GM18867 (cell line): ENCODE measurements at regions not wholly inside any gene's neighbourhood (a gene's known extent, or its start where the extent isn't known, plus 50 kb on each side); places are given as distances from the start of the nearest gene placed in this dataset.

Experiments
- ATAC-seq: cut with Tn5 transposase; IDR thresholded peaks from one replicate; pipeline ENCODE4 v1.9.1; 2021; ENCODE audit warnings: mild to moderate bottlenecking, moderate library complexity; ENCODE audit not compliant: unreplicated experiment

DNA sequence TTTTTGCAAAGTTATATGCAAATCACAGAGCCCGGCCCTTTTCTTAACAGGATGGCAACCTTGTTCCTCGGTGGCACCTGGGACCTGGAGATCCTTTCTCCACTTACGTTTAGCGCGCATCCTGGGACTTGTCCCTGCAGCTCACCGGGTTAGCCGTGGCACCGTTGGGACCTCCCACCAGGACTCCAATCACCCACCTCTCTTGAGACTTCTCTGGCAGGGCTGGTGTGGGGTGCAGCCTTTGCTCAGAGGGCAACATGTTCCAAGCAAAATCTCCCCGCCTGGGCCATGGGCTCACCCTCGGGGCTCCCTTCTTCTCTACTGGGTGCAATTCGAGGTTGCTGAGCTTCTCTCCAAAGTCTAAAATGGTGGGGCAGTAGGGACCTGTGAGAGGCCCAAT lies 211.9 kb upstream of the UMPS start:
- ATAC-seq = no peak

DNA sequence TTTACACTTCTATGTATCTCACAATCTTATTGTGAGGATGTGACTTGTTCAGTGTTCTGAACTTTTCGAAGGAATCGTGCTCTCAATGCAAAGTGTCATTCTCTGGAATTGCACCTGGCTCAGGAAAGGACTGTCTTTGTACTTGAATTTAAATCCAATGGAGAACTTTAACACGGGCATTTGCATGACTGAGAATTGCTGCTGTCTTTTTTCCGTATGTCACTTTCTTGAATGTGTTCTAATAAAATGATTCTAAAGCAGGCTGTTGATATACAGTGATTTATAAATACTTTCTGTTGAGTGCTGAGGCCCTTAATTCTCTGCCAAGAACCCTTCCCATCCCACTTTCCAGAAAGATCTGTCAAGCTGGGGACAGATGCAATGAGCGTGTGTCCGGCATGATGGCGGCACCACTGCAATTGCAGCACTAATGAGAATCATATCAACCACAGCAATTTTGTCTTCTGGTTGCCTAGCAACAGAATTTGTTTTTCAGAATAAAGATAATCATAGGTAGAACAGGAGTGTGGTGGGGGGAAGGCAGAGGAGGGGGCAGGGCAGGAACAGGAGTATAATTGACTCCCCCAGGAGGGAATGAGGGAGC lies 210.6 kb upstream of the UMPS start:
- ATAC-seq = no peak

DNA sequence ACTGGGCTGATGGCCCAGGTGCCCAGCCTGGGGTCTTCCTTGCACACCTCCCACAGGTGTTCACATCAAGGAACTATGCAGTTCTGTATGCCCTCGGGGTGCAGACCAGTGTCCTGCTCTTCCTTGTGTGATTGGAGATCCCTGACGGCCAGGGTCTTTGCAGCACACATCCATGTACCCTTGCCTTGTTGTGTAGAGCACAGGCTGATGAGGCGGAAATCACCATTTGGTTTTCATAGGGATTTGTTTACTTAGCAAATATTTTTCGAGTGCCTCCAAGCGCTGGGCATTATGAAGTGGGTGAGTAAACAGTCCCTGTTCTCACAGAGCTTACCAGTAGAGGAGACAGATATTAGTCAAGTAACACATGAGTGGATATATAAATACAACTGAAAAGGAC lies 209.3 kb upstream of the UMPS start:
- ATAC-seq = no peak

DNA sequence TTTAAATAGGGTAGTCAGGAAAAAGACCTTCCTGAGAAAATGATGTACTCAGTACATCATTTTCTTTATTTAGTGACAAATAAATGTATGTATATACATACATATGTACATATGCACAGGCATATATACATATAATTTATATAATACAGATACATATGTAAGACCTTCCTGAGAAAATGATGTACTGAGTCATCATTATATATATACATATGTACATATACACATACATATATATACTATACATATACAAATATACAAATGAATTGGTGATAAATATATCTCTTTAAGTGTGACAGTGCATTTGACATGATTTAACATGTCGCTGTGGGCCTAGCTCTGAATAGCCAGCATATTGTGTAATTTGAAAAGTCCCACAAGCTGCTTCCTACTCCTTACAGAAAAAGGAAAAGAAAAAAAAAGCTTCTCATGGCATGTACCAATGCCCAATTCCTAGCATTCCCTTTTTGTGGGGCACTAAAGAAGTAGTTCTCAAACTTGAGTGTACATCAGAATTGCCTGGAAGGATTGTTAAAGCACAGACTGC lies 208.1 kb upstream of the UMPS start:
- no peak for ATAC-seq

DNA sequence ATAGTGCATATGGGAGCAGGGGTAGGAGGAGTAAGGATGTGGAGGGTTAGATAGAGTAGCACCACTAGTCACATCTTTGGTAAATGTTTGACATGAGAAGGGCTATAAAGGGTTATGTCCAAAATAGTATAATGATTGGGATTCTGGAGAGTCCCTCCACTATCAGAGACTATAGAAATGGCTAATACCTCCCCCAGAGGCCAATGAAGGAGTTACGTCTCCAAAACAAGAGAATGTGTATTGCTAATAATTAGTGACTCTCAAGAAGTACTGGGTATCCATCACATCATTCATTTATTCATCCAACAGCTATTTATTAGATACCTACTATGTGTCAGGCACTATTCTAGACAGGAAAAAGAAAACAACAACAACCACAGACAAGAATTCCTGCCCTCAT lies 203.7 kb upstream of the UMPS start:
- no peak for ATAC-seq

DNA sequence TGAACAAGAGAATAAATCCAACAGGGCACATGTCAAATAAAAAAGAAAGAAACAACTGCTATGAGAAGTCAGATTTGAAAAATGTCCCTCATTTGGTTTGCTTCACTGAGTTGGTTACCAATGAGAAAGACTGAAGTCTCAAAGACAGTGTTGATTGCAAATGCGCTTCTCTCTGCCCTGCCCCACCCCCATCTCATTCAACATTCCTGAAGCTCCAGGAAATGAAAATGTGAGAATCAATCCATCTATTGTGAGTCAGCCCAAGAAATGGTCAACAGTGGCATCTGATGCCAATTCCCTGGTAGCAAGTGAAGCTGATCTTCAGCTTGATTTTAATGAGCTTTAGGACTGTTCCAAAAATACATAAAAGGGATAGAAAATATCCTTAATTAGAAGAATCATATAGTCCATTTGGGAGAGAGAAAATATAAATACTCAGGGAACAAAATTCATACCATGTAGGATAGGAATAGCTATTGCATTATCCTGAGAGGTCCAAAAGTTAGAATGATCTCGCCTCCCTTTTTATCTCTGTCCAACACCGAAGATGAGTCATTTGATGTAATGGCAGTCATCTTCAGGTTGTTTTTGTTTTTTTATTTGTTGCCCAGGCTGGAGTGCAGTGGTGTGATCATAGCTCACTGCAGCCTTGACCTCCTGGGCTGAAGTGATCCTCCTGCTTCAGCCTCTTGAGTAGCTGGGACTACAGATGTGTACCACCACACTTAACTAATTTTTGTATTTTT lies 200.3 kb upstream of the UMPS start:
- no peak for ATAC-seq

DNA sequence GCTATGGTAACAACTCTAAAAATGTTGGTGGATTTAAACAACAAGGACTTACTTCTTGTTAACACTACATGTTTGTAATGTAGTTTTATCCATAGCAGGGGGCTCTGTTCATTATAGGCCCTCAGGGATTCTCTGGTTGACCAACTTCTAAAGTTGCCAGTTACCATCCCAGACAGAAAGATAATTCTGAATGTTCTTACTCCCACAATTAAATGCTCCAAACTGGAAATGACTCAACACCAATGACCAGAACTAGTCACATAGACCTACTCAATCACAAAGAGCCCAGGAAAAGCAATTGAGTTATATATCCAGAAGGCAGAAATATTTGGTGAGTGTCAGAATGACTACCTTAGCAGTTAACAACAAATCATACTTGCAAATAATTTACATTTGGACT lies 199.3 kb upstream of the UMPS start:
- ATAC-seq = no peak

DNA sequence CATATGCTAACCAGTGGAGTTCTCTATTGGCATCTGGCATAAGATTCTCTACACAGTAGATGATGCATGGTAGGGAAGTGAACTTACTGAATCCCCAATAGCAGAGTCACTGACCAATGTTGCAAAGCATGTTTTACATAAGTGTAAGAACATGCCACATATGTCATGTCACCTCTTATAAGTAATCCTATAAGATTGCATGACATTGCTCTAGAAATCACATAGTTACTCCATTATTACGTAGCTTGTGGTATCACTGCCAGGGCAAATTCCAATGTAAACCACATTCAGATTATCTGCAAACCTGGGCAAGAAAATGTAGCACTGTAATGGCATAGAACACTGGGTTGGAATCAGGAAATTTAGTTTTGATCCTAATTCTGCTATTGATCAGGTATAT lies 198.2 kb upstream of the UMPS start:
- no peak for ATAC-seq

DNA sequence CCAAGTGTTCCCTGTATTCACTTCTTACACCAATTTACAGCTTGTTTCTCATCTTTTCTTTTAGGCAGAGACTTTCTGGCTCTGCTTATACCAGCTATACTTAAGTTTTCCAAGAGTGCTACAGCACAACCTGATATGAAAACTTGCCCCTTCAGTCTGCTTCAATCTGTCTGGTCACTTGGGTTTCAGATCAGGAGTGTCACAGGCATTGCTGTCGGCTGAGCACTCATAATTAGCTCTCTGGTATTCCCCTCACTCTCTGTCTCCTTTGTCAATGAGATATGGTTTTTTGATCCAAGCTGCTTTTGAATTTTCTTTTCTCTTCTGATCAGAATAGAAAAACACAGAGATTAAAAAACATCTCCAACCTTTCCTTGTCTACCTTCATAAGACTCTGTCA lies 194.9 kb upstream of the UMPS start:
- ATAC-seq = no peak

DNA sequence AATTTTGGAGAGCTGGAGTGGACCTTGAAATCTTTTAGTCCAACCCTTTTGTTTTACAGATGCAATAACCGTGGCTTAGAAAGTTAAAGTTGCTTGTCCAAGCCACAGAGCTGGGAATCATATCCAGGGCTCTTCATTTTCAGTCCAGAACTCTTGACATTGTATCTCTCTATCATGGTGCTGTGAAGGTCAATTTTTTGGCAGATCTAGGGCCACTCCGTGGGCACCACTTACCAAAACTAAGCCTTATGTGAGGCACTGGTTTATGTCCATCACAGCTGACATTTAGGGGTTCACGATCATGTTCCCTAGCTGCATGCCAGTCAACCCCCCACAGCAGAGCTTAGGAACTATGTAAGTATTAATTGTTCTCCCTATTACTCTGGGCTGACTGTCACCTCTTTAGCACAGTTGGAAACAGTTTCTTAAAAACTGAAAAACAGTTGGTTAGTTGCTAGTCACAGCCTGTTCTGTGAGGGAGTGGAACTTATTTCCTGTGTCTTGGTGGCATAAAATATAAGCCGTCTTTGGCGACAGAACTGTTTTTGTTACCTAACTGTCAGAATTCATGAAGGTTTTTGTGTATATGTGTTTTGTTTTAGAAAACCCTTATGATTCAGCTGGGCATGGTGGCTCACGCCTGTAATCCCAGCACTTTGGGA lies 189.6 kb upstream of the UMPS start:
- ATAC-seq = no peak

DNA sequence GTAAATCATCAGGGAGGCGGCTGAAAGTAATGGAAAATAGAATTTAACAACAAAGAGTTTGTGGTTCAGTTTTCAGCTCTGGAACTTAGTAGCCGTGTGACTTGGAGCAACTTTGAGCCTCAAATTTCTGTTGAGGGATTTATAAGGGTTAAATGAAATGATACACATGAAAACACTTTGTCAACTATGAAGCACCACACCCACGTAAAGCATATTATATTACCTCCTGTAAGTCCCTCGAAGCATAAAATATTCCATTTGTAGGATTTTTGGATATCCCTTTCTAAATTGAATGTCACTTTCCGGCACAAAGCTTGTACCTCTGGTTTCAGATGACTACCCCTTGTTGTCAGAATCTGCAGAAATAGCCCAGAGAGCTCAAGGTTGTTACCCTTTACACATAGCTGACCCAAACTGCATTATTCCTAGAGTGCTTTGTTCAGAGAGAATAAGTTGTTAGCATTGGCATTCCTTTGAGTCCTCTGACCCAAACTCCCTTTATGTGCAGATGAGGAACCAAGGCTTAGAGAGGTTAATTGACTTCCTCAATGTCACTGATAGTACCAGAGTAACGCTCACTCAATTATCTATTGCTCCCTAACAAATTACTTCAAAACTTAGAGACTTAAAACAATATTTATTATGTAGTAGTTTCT lies 187.9 kb upstream of the UMPS start:
- no peak for ATAC-seq

DNA sequence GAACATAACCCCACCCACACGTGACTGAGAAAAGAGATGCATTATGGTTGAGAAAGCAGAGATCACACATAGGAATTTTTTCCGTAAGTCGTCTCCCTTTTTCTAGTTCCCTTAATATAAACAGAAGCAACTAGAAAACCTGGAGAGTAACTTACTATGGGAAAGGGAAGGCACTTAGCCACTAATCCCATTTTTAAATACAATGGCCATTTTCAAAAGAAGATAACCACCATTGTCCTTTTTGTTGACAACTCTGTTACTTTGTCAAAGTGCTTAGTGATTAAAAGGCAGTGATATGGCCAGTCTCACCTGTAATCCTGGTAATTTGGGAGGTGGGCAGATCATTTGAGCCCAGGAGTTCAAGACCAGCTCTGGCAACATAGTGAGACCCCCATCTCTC lies 184.4 kb upstream of the UMPS start:
- no peak for ATAC-seq

DNA sequence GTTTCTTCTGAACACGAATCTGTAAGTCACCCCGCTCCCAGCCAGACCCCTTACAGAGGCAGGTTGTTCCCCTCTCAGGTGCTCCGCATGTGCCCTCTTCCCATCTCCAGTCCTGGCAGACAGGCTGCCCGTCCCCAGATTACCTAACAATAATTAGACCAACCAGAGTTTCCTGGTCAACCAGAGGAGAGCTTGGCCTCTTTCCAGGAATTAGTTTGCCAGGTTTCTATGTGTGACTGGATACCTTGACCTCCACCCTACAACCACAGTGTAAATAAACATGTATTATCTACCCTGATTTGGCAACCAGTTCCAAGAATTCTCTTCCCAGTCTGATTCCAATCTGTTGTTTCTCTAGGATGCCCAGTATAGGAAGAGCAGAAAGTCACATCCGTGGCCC lies 178.0 kb upstream of the UMPS start:
- ATAC-seq = no peak

DNA sequence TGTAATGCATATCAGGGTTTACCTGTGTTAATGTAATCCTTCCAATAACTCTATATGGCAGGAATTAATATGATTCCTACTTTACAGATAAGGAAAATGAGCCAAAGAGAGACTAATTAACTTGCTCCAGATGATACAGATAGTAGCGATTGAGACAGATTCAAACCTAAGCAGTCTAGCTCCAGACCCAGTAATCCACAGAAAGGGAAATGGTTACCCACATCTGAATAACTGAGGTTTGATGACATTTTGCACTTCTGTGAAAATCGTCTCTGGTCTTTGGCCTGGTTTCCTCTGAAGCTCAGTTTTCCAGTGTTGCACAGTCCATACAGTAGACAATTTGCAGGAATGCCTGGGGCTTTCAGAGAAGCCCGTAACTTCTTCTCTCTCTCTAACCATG lies 177.1 kb upstream of the UMPS start:
- ATAC-seq = no peak

DNA sequence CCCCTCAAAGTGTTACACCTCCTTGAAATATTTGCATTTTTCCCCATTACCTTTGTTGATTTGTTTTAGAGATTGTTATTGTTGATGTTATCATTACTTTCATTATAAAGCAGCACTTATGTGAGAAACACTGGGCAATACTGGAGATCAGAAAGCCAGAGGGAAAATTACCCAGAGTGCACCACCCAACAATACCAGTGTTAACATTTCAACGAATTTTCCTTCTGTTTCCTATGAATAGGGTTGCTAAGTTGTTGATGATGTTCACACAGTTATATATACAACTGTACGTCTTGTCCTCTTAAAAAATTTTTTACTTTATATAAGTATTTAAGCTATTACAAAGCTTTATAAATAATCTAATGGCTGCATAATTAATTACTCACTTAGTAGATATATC lies 173.6 kb upstream of the UMPS start:
- no peak for ATAC-seq

DNA sequence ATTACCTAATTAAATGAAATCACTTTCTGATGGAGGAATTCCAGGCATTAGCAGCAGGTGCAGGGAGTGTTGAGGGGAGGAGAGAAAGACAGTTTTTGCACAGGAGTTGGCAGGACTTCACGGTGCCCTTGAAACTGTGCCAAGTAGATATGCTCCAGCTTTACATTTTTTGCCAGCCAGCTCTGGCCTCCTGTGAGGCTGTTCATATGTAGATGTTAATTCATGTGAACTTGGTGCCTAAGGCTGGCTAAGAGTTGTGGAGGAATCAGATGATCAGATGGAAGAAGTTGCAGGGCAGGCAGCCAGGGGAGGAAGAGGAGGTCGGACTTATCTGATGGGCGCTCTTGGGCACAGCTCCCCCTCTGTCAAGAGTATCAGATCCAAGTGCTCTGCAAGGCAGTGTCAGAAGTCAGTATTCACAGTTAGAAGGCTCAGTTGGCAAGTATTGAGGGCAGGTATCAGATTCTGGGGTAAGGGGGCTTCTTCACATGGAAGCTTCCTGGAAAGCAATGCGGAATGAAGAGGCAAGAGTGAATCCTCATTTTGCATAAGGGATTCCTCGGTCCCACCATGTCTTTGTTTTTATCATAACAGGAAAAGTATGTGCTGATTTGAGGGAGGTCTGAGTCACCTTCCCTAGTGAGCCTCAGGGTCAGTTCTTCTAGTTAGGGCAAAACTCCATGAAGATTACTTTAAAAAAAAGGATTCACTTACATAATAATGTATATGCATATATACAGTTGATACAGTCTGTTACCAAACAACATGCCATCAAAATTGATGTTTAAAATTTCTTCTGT lies 172.6 kb upstream of the UMPS start:
- no peak for ATAC-seq

DNA sequence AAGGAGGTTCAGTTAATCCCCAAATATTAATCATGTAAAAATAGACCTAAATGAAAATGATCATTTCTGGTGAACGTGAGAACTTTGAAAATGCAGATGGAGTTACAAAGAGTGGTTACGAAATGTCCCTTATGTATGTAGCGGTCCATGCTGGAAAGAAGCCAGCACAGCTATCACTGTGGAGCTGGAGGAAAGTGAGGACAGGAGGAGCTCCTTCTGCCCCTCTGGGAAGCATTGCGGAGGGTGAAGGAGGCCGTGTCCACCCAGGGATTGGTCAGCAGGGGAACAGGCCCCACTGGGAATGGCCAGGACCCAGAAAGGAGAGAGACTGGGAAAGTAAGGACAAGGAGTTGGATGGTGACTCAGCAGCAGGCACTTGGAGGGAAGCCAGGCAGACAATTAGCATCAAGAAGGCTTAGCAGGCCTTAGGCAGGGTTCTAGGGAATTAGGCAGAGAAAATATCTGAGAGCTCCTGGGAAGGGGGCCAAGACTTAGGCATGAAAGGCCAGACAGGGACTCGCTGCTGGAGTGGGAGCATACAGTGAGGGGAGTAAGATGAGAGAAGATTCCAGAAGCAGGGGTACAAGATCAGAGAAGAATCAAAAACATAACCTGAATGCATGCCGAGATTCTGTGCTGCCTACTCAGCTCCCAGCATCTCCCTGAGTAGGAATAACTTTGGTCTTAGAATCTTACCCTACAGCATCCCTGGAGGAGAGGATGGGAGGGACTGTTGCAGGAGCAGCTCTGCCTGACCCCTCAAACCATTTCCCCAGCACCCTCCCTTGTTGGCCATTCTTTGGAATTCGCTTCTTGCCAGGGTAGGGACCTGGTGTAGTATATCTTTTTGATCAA lies 171.0 kb upstream of the UMPS start:
- ATAC-seq = no peak

DNA sequence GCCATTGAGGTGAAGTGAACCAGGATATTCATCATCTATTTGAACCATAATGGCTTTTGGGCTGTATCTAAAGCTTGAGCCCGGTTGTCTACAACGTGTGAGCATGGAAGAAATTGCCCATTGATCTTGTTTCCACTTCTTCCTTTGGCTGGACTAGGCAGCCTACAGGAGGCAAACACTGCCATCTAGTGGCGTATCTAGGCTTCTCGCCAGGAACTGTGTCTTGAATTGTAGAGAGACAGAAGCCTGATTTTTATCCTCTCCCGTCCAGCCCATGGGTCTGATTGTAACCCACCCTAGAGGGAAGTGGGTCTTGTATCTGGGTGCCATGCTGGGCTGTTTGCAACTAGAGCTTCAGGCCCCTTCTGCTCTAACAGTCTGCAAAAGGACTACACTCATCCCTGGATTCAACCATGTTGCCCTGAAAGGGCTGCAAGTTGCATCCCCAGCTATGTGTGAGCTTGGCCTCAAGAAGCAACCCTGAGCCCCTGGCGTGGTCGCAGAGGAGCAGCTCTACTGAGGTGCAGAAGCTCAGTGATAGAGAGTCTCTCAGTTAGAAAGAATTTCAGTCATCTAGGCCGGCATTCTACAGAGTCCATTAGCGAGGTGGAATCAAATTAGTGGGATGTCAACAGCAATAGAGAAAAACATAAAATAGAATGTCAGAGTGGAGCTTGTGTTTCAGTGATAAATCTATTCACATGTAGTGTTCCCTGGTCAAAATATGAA lies 170.2 kb upstream of the UMPS start:
- peak; percentile 49 for ATAC-seq

DNA sequence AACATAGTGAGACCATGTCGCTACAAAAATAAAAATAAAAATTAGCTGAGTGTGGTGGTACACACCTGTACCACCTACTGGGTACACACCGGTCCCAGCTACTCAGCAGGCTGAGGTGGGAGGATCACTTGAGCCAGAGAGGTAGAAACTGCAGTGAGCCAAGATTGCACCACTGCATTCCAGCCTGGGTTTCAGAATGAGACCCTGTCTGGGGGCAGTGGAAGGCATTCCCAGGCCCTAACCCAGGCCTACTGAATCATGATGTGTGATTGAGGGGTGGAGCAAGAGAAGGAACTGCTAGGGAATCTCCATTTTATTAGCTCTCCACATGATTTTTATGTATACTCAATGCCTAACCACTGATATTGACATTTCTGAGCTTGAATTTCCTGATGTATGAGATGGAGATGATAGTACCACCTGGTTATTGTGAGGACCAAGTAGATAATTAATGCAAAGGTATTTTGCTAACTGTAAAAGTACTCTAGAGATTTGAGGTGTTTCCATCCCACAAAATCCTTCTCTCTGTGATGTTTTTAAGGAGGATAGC lies 169.5 kb upstream of the UMPS start:
- no peak for ATAC-seq
